GM19035 (cell line): ENCODE measurements at regions not wholly inside any gene's neighbourhood (a gene's known extent, or its start where the extent isn't known, plus 50 kb on each side); places are given as distances from the start of the nearest gene placed in this dataset.
A peak's percentile ranks its signal among the peaks of the same experiment; 100 is the strongest.
"Not testable (repeated sequence)": the region's sequence is repeated elsewhere in the genome, so short reads cannot be mapped to it uniquely, and the experiment has no call there.

Source experiments
- ATAC-seq: cut with Tn5 transposase; IDR thresholded peaks from one replicate; pipeline ENCODE4 v1.9.1; 2021; ENCODE audit not compliant: unreplicated experiment

DNA sequence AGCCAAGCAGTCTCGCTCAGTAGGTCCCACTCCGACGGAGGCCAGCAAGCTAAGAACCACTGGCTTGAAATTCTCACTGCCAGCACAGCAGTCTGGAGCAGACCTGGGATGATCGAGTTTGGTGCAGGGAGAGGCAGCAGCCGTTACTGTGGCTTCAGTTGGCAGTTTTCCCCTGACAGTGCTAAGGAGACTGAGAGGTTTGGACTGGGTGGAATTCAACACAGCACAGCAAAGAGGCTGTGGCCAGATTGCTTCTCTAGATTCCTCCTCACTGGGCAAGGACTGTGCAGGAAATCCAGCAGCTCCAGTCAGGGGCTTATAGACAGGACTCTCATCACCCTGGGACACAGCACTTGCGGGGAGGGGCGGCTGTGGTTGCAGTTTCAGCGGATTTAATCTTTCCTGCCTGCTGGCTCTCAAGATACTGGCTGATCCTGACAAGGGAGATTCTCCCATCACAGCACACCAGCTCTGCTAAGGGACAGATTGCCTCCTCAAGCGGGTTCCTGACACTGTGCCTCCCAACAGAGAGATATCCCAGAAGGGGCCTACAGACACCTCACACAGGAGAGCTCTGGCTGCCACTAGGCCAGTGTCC, 122.1 kb downstream of the YIPF5 start:
- no peak for ATAC-seq

DNA sequence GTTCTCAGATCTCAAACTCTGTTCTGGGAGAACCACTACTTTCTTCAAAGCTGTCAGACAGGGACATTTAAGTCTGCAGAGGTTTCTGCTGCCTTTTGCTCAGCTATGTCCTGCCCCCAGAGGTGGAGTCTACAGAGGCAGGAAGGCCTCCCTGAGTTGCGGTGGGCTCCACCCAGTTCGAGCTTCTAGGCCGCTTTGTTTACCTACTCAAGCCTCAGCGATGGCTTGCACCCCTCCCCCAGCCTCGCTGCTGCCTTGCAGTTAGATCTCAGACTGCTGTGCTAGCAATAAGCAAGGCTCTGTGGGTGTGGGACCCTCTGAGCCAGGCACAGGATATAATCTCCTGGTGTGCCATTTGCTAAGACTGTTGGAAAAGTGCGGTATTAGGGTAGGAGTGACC, 115.1 kb downstream of the YIPF5 start:
- ATAC-seq: not testable (repeated sequence)

DNA sequence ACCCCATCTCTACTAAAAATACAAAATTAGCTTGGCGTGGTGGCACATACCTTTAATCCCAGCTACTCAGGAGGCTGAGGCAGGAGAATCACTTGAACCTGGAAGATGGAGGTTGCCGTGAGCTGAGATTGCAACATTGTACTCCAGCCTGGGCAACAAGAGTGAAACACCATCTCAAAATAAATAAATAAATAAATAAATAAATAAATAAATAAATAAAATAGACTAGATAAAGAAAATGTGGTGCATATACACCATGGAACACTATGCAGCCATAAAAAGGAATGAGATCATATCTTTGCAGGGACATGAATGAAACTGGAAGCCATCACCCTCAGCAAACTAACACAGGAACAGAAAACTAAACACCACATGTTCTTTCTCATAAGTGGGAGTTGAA, 110.4 kb downstream of the YIPF5 start:
- ATAC-seq: not testable (repeated sequence)

DNA sequence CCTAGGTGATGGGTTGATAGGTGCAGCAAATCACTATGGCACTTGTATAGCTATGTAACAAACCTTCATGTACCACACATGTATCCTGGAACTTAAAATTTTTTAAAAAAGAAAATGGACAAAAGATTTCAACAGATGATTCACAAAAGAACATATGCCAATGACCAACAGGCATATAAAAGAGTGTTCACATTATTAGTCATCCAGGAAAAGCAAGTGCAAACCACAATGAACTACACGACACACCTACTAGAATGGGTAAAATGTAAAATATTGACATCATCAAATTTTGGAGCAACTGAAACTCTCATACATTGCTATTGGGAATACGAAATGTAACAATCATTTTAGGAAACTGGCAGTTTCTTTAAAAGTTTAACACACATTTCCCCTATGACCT, 109.9 kb downstream of the YIPF5 start:
- no peak for ATAC-seq

DNA sequence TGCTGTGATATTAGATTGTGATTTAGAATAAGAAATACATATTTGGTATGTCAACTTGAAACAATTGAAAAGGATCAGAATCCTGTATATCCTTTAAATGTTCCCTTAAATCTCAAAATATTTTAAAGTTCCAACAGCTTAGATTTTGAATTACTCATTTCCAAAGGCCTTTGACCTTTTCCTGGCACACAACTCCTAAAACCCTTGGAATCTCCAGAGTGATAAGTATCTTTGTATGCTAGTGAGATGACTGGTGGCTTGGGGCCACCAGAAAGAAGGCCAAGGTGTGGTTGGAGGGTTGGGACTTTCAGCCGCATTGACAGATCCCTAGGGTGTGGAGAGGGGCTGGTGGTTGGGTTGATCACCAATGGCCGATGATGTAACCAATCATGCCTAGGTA, 104.7 kb downstream of the YIPF5 start:
- no peak for ATAC-seq

DNA sequence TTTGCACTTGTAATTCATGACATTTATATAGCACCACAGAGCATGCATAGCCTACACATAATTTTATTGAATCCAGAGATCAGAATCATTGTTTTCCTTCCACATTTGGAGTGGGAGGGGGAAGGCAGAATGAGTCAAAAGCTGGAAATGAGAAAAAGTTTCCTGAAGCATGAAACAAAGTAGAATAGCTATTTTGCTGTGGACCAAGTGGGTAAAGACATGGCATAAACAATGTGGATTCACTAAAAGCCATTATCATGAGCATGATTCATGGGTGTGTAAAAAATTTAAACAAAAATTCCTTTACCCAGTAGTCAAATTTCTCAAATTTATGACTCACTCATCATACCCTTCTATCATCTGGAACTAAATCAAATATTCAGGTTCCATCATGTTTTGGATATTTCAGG, 97.9 kb downstream of the YIPF5 start:
- ATAC-seq: no peak

DNA sequence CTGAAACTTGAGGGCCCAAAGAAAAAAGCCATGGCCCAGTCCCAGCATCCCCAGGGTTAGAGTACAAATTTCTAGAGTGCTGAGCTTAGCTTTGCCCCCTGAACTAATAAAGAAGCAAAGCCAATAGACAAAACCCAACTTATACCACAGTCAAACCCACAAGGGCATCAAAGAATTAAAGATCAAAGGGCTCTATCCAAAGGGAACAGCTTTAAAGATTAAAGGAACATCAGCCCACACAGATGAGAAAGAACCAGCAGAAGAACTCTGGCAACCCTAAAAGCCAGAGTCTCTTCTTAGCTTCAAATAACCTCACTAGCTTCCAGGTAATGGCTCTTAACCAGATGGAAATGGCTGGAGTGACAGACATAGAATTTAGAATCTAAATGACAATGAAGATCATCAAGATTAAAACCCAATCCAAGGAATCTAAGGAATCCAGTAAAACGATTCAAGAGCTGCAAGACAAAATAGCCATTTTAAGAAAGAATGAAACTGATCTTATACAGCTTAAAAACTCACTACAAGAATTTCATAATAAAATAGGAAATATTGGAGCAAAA, 93.9 kb downstream of the YIPF5 start:
- ATAC-seq: no peak

DNA sequence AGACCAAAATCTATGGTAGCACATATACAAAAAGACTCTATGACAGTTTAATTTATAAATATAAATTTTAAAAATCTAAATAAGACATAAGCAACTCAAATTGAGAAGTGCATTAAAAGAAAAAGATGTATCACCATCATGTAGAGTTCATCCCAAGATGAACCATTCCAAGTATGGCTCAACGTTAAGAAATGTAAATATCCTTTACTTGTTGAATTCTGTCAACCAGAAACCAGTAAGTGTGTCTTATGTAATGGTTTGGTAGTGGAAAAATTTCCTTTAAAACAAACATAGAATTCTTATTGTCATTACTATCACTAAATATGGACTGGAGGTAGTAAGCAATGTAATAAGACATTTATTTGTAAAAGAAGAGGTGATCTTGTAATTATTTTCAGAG, 87.3 kb downstream of the YIPF5 start:
- no peak for ATAC-seq

DNA sequence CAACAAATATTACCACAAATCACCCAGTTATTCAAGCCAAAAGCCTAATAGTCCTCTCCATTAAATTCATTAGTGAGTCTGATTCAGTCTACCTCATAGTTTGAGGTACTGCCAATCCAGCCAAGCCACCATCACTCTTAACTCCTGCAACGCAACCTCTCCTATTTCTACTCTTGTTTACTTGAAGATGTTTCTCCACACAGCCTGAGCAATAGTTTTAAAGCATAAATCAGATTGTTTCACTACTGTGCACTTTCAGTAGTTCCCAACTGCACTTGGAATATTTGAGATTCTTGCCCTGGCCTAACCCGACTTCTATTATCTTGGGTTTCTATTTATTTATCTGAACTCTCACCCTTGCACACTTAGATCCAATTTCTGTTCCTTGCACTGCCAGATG, 85.5 kb downstream of the YIPF5 start:
- ATAC-seq: no peak

DNA sequence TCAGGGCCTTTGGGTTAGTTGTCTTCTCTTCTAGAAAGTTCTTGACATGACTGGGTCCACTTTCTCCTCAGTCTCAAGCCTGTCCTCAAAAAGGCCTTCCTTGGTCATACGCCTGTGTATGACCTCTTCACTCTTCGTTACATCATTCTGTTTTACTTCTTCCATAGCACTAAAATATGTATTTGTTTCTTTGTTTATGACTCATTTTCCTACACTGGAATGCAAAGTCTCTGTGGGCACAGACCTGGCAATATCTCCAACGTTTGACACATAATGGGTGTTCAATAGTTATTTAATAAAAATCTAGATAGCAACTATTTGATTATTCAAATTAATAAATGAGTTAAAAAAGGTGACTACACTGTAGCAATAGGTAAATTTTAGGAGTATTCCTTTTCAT, 85.1 kb downstream of the YIPF5 start:
- no peak for ATAC-seq

DNA sequence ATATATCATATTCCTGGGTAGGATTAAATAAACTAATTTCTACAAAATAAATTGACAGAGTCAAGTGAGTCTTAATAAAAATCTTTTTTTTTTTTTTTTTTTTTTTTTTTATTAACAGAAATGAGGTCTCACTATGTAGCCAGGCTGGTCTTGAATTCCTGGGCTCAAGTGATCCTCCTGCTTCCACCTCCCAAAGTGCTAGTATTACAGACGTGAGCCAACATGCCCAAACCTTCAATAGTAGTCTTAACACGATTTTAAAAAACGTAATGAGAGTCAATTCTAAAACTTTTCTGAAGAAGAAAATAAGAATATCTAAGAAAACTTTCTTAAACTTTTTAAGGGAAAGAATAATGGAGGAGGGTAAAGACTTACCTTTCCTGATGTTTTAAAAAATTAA, 84.2 kb downstream of the YIPF5 start:
- ATAC-seq: no peak

DNA sequence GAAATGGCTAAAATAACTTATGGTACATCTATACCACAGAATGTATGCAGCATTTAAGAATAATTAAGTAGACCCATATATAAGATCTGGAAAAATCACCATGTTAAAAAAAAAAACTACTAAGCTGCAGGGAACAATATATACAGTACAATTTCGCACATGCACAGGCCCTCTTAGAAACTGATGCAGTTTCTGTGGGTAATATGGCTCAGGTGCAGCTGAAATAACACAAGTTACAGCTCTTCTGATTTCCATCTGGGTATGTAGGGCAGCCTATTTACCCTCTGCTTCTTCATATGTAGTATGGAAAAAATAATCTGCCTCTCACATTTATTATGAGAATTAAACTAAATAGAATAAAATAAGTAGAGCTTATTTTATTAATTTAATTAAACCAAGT, 82.9 kb downstream of the YIPF5 start:
- ATAC-seq: no peak

DNA sequence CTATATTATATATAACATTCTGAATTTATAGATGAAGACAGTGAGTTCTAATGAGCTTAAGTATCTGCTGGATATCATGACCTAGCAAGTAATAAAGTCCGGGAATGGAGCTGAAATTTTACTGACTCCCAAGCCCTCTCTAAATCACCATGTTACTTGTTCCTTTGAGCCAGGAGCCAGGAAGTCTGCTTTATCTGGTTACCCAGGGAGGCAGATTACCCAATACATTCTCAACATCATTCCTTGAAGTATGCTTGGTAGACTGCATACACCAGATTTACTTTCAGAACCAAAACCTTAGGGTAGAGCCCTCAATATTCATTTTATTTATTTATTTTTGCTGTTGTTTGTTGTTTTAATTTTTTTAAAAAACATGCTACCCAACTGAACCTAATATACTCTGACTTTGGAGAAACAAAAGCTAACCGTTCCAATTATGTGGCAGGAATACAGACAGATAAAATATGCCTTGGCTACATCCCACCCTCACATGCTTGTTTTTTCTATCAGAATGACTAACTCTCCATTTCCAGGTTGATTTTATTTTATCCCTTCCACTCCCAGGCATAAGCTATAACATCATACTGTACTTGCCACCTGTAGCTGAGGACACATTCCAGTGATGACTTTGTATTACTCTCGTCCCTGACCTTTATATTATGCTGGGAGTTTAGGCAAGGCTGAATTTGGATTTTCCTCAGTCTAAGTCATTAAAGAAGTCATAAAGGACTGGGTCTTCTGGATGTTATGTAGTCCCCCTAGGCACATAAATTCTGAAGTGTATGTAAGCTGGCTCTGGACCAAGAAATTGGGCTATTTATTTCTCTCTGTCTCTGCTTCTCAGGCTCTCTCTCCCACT, 82.0 kb downstream of the YIPF5 start:
- ATAC-seq: no peak

DNA sequence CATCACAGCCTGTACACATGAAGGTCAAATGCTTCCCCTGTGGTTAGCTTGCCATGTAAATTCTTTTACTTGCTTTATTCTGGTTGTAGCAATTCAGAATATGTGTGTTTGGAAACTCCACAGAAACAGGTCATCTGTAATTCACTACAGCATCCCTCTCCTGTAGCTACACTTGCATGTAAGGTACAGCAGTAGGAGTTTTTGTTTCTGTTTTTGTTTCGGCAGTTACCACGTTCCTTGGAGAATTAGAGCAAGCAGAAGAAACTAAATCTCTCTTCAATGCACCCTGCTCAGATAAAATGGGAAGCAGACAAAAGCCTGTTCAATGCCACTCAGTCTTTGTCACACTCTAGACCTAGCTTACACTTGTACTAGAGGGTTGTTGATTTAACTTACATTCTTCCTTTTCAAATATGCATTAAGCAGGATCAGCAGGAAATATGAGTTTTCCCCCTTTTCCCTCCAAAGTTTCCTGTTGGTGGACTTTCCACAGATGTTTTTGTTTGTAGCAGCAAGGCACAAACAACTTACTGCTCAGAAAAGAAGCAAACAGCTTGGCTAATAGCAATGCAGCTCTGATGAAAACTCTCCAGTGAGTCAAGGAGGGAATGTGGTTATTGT, 80.9 kb downstream of the YIPF5 start:
- ATAC-seq: peak; percentile 71

DNA sequence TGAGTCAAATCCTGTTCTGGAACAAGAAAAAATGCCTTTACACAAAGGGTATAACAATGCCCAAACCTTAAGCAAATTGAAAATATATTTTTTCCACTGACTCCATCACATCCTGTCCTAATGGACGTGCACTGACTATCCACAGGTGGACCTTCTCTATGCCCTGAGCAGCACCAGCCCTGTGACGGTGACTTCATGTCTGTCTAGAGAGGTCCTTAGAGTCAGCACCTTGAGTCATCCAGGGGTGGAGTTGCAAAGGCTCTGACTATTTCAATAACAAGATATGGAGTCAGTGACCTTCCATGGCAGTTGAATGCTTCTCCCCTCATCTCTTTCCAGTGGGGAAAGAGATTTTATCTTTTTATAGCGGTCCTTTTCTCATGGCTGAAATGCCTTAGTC, 78.0 kb downstream of the YIPF5 start:
- no peak for ATAC-seq

DNA sequence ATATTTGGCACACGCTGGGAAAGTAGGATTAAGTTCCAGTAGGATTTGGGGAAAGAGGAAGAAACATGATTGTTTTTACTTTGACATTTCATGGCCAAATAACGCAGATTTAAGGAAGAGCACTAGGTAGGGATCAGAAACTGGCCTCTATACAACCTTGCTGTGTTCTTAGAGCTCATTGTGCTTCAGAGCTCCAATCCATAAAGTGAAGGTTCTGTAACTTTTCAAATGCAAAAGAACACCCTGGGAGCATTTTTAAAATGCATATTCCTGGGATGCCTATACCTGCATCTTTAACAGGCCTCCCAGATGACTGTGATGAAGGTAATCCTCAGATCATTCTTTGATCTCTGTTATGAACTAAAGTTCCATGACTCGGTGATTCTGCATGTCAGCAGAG, 77.1 kb downstream of the YIPF5 start:
- no peak for ATAC-seq

DNA sequence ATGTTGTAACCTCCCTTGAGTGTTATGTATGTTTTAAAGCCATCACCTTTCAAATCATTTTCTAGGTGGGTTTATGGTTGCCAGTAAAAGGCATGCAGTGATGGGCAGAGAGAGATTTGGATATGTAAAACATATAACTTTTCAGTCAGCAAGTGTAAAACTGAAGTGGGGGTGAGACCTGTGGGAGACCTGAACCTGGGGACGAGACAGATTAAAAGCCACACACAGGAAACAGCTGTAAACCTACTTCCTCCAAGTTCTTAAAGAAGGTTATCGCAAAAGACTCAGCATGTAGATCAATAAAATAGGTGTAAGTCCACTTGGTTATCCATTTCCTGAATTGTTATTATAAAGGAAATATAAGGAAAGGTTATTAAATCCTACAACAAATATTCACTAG, 76.6 kb downstream of the YIPF5 start:
- ATAC-seq: no peak

DNA sequence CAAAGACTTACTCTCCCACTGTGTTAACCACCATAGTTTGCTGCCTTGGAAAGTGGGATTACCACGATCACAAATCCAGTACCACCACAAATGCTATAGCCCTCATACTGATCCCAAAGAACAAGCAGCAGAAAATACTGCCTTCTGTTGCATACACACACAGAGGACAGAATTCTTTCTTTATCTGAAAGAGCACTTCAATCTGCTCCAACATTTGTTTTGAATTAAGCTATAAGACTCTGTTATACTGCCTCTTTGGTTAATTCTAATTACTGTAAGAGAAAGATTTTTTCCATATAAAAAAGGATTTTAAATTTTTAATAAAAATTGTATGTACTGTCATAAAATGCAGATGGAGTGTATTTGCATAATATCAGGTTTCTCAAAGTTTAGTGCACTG, 69.8 kb downstream of the YIPF5 start:
- ATAC-seq: no peak

DNA sequence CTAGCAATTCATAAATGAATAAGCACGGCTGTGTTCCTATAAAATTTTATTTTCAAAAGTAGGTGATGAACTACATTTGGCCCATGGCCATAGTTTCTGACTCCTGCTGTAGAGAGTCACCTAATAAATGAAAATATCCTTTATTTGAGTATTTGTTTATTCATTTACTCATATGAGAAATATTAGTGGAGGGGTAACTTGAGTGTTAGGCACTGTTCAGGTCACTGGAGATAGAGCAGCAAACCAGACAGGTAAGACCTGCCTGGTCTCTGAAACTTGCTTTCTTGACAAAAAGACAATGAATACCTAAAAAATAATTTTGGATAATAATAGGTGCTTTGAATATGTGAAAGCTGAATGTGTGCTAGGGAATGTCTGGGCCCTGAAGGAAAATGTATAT, 68.8 kb downstream of the YIPF5 start:
- ATAC-seq: no peak

DNA sequence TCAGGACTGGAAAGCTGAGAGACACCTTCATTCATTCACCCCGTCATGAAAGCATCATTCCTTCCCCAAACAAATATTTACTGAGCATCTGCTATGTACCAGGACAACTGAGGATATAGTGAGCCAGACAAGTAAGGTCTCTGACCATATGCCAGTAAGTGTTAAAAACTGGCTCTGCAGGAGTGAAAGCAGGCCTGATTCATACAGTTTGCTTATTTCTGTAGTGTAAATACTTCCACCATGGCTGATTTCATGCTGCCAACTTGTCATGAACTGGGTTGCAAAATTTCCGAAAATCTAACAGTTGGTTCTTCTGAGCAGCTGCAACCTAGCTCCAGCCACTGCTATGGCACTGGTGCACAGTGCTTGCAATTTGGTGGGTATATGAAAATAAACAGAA, 68.1 kb downstream of the YIPF5 start:
- ATAC-seq: no peak

DNA sequence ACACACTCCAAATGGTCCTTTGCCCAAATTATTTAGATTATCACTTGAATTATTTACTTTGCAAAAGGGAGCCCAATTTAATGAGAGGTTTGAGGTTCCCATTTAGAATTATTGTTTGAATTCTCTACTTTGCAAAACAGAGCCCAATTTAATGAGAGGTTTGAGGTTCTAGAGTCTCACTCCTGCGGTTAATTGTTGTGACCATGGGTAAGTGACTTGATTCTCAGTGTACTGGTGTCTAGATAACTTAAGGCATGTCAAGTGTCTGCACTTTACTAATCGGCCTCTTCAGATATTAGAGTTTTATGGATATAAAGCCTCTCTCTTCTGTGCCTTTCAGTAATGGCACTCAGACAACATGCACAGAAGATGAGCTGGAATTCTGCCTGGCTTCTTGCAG, 67.5 kb downstream of the YIPF5 start:
- ATAC-seq: no peak
